Inflammatory macrophage treated with lipopolysaccharide for 1 hour (primary cell): ENCODE measurements at regions not wholly inside any gene's neighbourhood (a gene's known extent, or its start where the extent isn't known, plus 50 kb on each side); places are given as distances from the start of the nearest gene placed in this dataset.

Experiments used
- DNase-seq, 2 donors: peaks; one replicate each; pipeline ENCODE4 v3.0.0-alpha.2; 2020 to 2022

DNA sequence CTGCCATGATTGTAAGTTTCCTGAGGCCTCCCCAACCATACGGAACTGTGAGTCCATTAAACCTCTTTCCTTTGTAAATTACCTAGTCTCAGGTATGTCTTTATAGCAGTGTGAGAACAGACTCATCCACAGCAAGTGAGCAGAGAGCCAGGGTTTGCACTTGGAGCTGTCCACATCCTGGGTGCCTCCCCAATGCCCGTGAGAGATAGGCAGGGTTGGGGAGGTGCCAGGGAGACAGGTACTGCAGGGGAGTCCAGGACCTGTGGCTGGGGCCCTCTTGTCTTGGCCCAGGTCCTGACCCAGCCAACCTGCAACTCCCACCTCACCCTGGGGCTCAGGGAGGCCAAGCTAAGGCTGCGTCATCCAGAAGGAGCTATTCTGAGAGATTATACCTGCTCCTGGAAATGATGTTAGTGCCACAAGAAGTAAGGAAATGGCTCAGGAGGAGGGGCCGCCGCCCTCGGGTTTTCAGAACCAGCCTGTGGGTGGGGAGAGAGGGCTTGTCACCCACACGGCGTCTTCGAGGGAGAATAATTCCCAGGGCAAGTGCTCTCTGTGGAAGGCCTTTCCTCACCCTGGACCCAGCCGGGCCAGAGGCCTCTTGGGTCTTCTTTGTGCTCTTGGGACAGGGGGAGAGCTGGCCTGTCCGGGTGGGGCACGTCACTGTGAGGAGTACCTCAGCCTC, 66.5 kb downstream of the ADRA2C start:
- DNase-seq: no peak

DNA sequence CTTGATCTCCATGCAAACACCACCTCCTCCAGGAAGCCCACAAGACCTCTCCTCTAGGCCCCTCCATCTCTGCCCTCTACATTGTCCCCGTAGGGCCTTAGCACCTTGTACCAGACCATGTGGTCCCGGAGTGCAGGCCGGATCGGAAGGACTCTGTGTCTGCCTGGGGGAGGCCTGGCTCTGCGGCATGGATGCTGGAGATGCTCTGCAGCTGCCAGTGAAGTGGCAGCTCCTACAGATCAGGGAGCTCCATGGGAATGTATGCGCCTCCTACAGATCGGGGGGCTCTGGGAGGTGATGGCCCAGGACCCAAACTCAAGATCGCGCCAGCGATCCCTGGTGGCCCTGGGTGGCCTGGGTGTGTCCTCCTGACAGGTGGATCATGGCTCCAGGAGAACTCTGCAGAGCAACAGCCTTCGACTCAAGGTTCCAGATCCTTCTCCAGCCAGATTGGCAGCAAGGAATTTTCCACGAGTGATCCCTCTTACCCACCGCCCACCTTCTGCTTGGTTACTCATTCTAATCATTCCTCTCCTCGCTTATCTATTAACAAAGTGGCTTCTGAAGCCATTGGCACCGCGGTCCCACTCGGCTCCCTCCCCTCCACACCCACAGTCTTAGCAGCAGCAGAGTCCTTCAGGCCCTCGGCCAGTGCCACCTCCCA, 67.3 kb downstream of the ADRA2C start:
- DNase-seq: no peak

- DNase-seq: no peak
Observed at GRCh38 chr4:3834186-3834662, 68.0 kb downstream of the ADRA2C start.

DNA sequence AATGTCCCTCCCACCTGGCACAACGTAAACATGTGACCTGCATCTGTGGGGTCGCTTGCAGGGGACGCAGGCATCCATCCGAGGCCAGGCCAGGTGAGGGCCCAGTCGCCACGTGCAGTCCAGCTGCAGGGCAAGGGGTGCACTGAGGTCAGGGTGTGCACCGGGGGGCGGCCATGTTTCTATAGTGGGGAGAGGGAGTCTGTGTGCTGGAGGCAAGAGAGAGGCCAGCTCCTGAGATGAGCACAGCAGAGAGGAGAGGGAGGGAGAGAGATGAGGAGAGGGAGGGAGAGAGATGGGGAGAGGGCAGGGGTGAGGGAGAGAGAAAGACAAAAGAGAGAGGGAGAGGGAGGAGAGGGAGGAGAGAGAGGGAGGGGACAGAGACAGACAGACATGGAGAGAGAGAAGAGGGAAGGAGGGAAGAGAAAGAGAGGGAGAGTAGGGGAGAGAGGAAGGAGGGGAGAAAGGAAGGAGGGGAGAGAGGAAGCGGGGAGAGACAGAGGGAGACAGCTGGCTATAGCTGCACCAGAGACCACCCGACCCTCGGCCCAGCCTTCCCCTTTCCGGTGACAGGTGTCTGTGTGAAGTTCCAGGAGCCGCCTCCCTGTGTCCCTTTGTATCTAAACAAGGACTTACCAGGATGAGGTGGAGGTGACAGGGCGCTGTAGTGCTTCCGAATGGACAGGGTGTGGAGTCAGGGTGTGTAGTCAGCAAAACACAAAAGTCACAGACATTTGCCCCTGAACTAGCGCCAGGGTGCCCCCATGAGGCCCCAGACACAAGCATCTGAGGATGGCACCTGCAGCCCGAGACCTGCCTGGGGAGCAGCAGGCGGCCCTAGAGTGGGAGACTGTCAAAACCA, 68.7 kb downstream of the ADRA2C start:
- DNase-seq: no peak

GRCh38 chr4:3835527-3836405, 69.6 kb downstream of the ADRA2C start:
- no peak for DNase-seq

- no peak for DNase-seq
Observed at GRCh38 chr4:3836406-3836755, 70.2 kb downstream of the ADRA2C start.

GRCh38 chr4:3836756-3837601, 70.8 kb downstream of the ADRA2C start:
- no peak for DNase-seq

GRCh38 chr4:3838437-3839380, 72.5 kb downstream of the ADRA2C start:
- DNase-seq: no peak

- no peak for DNase-seq
Observed at GRCh38 chr4:3845094-3845743, 79.0 kb downstream of the ADRA2C start.

- no peak for DNase-seq
Observed at GRCh38 chr4:3845744-3846429, 79.7 kb downstream of the ADRA2C start.

- no peak for DNase-seq
Observed at GRCh38 chr4:3847211-3847940, 81.2 kb downstream of the ADRA2C start.

DNA sequence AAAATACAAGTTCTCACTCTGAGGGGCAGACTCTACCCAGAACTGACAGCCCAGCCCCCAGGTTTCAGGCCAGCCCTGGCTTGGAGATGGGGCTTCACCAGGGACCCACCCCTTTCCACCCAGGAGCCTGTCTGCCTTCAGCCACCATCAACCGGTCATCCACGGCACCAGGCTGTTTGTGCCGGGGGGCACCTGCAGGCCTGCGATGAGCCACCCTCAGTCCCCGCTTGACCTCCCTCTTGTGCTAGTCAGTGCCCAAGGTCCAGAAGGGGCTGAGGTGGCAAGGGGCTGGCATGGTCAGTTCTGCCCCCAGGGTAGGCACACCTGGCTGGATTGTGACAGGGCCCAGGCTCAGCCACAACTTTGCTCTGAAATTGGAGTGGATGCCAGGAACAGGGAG, 82.1 kb downstream of the ADRA2C start:
- DNase-seq: no peak

- DNase-seq: no peak
Observed at GRCh38 chr4:3849140-3849539, 83.0 kb downstream of the ADRA2C start.

GRCh38 chr4:3850128-3850527, 83.9 kb downstream of the ADRA2C start:
- DNase-seq: no peak

DNA sequence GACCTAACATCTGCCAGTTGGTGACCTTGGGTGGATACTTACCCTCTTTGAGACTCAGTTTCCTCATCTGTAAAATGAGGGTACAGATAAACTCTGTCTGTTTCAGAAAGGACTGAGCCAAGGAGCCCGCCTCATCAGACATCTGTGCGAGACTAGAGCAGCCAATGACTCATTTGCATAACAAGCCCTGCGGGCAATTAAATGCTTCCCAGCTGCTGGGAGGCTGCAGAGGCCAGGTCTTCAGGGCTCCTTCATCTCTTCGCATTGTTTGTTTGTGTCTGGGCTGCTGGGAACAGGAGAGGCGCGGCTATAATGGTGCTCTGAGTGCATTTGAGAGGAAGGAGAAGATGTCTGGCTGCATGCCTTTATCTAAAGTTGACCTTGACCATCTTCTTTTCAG, 85.0 kb downstream of the ADRA2C start:
- DNase-seq: no peak

DNA sequence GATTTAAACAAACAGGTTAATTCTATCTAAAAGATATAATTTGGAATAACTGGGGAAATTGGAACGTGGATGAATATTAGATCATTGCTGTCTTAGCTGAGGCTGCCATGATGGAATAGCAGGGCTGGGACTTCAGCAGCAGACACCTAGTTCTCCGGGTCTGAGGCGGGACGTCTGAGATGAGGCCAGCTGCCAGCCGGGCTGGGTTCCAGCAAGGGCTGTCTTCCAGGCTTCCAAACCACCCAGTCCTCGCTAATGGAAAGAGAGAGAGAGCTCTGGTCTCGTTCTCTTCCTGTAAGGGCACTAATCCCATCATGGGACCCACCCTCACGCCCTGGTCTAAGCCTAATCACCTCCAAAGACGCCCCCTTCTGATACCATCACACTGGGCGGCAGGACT, 85.7 kb downstream of the ADRA2C start:
- DNase-seq: no peak

DNA sequence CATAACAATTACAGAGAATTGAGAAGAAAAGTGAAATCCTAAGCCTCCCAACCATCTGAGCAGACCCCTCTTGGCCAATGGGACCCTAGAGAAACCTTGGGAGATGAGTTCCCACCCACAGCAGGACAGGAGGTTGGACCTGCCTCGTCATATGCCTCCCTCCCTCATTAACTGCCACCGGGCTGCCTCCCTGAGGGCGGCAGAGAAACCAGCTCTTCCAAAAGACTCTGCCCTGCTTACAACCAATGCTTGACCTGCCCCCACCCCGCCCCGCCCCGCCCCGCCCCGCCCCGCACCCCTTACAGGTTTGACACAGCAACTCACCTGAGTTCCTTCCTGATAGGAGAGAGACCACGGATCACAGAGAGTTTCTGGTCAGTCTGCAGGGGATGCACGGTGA, 86.1 kb downstream of the ADRA2C start:
- DNase-seq: no peak

GRCh38 chr4:3852711-3853110, 86.5 kb downstream of the ADRA2C start:
- DNase-seq: no peak
